ENCODE measurements at regions not wholly inside any gene's neighbourhood (a gene's known extent, or its start where the extent isn't known, plus 50 kb on each side); places are given as distances from the start of the nearest gene placed in this dataset.
"Not testable (repeated sequence)": the region's sequence is repeated elsewhere in the genome, so short reads cannot be mapped to it uniquely, and the experiment has no call there.

DNA sequence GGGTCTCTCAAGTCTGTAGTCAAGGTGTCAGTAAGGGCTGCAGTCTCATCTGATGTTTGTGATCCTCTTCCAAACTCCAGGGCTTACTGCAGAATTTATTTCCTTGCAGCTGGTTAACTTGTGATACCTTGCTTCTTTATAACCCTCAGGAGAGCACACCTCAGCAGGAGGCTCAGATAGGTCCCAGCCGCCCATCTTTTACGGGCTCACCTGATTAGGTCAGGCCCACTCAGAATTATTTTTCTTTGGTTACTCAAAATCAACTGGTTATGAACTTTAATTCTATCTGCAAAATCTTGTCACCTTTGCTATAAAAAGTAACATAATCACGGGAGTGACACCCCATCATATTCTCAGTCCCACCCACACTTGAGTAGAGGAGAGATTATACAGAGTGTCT lies 99.9 kb upstream of the BEND4 start:
- H3K79me2 ChIP-seq (ENCODE audit: control insufficient read depth, insufficient read depth, low read length), result no peaks in the 10 kb centered on the region
- no peak overlapping the region for H2AFZ ChIP-seq (ENCODE audit: low read depth, low read length)
- intact Hi-C loops (cut with micrococcal nuclease) (no loop called here), dilution Hi-C loops (cut with MboI; ENCODE audit: extremely low pct_ligation_motif_present, low sequenced_read_pairs) (no loop called here)
- H3K9me3 ChIP-seq (replicated peaks; ENCODE audit: control insufficient read depth, insufficient read depth, low read length), result no peaks in the 10 kb centered on the region
- H3K4me2 ChIP-seq (ENCODE audit: insufficient read depth, low read length), result no peak overlapping the region
- H3K27me3 ChIP-seq (ENCODE audit: control insufficient read depth in 2 of 2, insufficient read depth in 2 of 2, low read length in 2 of 2), result peaks cover 0 to 4% of the 10 kb centered on the region in 2 experiments
- no peak for FAIRE-seq
- ChIA-PET POLR2A (no interaction called here), CTCF (interaction anchor here (1.5 kb wide), 1 partner anchor 28 kb away, joined by 4 read pairs; no protein-coding TSS in a partner anchor)
- H3K4me1 ChIP-seq (ENCODE audit: control insufficient read depth, extremely low read depth, insufficient read depth, low read length), result no peaks in the 10 kb centered on the region
- H3K27ac ChIP-seq (ENCODE audit: insufficient read depth, low read depth, low read length), result no peak overlapping the region
- H3K9me1 ChIP-seq (replicated peaks; ENCODE audit: control insufficient read depth, extremely low read depth, insufficient read depth, low read length), result no peaks in the 10 kb centered on the region
- no peak overlapping the region for H3K4me3 ChIP-seq (replicated peaks in 1 of 3; ENCODE audit: insufficient read depth in 1 of 3, low read depth in 1 of 3, low read length in 3 of 3)
- DNase-seq (ENCODE audit: low read depth, low spot score), result no peak
- no peaks in the 10 kb centered on the region for H4K20me1 ChIP-seq (replicated peaks; ENCODE audit: control insufficient read depth, extremely low read depth, insufficient read depth, low read length)
- H3K9ac ChIP-seq (replicated peaks; ENCODE audit: extremely low read depth, insufficient read depth, low read length), result no peak overlapping the region
- BruUV-seq (replicated peaks), result no TSS peak
- no peaks in the 10 kb centered on the region for H3K36me3 ChIP-seq (ENCODE audit: control insufficient read depth in 2 of 2, extremely low read depth in 1 of 2, insufficient read depth in 2 of 2, low read length in 2 of 2)
- TF ChIP-seq, protein P1, sequence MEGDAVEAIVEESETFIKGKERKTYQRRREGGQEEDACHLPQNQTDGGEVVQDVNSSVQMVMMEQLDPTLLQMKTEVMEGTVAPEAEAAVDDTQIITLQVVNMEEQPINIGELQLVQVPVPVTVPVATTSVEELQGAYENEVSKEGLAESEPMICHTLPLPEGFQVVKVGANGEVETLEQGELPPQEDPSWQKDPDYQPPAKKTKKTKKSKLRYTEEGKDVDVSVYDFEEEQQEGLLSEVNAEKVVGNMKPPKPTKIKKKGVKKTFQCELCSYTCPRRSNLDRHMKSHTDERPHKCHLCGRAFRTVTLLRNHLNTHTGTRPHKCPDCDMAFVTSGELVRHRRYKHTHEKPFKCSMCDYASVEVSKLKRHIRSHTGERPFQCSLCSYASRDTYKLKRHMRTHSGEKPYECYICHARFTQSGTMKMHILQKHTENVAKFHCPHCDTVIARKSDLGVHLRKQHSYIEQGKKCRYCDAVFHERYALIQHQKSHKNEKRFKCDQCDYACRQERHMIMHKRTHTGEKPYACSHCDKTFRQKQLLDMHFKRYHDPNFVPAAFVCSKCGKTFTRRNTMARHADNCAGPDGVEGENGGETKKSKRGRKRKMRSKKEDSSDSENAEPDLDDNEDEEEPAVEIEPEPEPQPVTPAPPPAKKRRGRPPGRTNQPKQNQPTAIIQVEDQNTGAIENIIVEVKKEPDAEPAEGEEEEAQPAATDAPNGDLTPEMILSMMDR (IDR thresholded peaks at IDR 0.05; ENCODE audit: extremely low read depth in 1 of 2, insufficient read depth in 1 of 2, low read depth in 1 of 2, low read length in 2 of 2), result no peak
- no peak for TF ChIP-seq MYC (IDR thresholded peaks at IDR 0.05; ENCODE audit: low read depth, low read length)
- TF ChIP-seq JUN (IDR thresholded peaks at IDR 0.05; ENCODE audit: borderline replicate concordance, insufficient read depth, insufficient read length, low read depth), result no peak
- TF ChIP-seq, protein P2, sequence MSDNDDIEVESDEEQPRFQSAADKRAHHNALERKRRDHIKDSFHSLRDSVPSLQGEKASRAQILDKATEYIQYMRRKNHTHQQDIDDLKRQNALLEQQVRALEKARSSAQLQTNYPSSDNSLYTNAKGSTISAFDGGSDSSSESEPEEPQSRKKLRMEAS (IDR thresholded peaks at IDR 0.05; ENCODE audit: insufficient read depth, insufficient read length), result no peak
- no peak for TF ChIP-seq GATA2 (IDR thresholded peaks at IDR 0.05; ENCODE audit: insufficient read depth, insufficient read length, low read depth, low read length)
- TF ChIP-seq FOS (IDR thresholded peaks at IDR 0.05; ENCODE audit: borderline replicate concordance, insufficient read depth, low read length), result no peak
- TF ChIP-seq EZH2 (IDR thresholded peaks at IDR 0.05; ENCODE audit: borderline replicate concordance, low read depth, low read length, severe bottlenecking), result no peak
- TF ChIP-seq POLR2A (IDR thresholded peaks at IDR 0.05; ENCODE audit: low read depth, low read length), result no peak
- TF ChIP-seq POLR2AphosphoS5 (IDR thresholded peaks at IDR 0.05; ENCODE audit: insufficient read depth, low read depth, low read length), result no peak

DNA sequence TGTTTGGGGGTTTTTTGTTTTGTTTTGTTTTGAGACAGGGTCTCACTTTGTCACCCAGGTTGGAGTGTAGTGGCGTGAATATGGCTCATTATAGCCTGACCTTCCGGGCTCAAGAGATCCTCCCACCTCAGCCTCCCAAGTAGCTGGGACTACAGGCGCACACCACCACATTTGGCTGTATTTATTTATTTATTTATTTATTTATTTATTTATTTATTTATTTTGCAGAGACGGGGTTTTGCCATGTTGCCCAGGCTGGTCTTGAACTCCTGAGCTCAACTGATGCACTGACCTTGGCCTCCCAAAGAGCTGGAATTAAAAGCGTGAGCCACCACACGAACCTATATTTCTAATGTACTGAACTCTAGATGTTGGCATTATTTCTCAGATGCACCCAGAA lies 105.2 kb upstream of the BEND4 start:
- FAIRE-seq; H3K4me1 ChIP-seq (ENCODE audit: control insufficient read depth, extremely low read depth, insufficient read depth, low read length); CTCF ChIA-PET; H3K9me1 ChIP-seq (replicated peaks; ENCODE audit: control insufficient read depth, extremely low read depth, insufficient read depth, low read length); H3K79me2 ChIP-seq (ENCODE audit: control insufficient read depth, insufficient read depth, low read length); intact Hi-C loops (cut with micrococcal nuclease); BruUV-seq (replicated peaks); dilution Hi-C loops (cut with MboI; ENCODE audit: extremely low pct_ligation_motif_present, low sequenced_read_pairs); H3K27ac ChIP-seq (ENCODE audit: insufficient read depth, low read depth, low read length); POLR2A ChIA-PET; H3K4me2 ChIP-seq (ENCODE audit: insufficient read depth, low read length); H3K36me3 ChIP-seq (ENCODE audit: control insufficient read depth in 2 of 2, extremely low read depth in 1 of 2, insufficient read depth in 2 of 2, low read length in 2 of 2); H2AFZ ChIP-seq (ENCODE audit: low read depth, low read length); H3K27me3 ChIP-seq (ENCODE audit: control insufficient read depth in 2 of 2, insufficient read depth in 2 of 2, low read length in 2 of 2); H3K9me3 ChIP-seq (replicated peaks; ENCODE audit: control insufficient read depth, insufficient read depth, low read length); H3K9ac ChIP-seq (replicated peaks; ENCODE audit: extremely low read depth, insufficient read depth, low read length); DNase-seq (ENCODE audit: low read depth, low spot score); H4K20me1 ChIP-seq (replicated peaks; ENCODE audit: control insufficient read depth, extremely low read depth, insufficient read depth, low read length); H3K4me3 ChIP-seq (replicated peaks in 1 of 3; ENCODE audit: insufficient read depth in 1 of 3, low read depth in 1 of 3, low read length in 3 of 3): not testable (repeated sequence)

Data from endothelial cell of umbilical vein (primary cell).